ENCODE measurements at regions not wholly inside any gene's neighbourhood (a gene's known extent, or its start where the extent isn't known, plus 50 kb on each side); places are given as distances from the start of the nearest gene placed in this dataset.

DNA sequence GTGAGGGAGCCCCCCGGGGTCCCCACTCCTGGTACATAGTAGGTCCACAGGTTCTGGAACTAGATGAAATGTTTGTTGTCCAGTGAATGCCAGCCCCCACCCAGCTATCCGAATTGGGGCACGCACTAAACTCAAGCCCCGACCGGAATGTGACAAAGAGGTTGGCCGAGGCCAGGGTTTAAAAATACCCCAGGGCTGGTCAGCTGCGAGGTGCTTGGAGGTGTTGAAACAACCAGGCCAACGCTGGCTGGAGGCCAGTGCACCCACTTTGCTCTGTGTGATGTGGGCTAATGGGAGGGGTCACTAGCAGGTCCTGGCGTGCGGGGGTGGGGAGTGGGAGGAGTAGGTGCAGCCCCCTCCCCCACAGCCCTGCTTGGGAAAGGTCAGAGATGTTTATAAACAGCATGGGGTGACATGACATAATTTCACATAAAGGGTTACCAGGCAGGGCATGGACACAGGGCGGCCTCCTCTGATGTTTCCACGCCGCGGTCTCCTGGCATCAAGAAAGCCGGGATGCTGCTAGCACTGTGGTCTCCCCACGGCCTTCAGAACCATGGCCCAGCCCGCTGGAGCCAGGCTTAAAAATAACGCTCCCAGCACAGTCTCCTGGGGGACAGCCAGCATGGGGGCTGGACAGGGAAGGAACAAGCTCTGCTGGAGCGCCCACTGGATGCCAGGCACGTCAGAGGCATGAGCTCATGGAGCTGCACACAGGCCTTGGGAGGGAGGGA is 111.2 kb upstream of the PTPN1 start:
- no peaks in the 10 kb centered on the region for H3K4me1 ChIP-seq (ENCODE audit: control insufficient read depth, insufficient read depth, low read length, poor library complexity, severe bottlenecking)
- Mint-ChIP-seq H3K36me3 (no peaks in the 10 kb centered on the region), H3K9me3 (no peaks in the 10 kb centered on the region), H3K4me1 (no peaks in the 10 kb centered on the region), H3K27ac (no peak overlapping the region), H3K4me3 (no peak overlapping the region), H3K27me3 (peaks cover 13% of the 10 kb centered on the region)
- no peaks in the 10 kb centered on the region for H3K9me3 ChIP-seq (ENCODE audit: control insufficient read depth in 2 of 2, low read length in 2 of 2)
- no peak overlapping the region for H3K27ac ChIP-seq (ENCODE audit: insufficient read depth, low read length, poor library complexity, severe bottlenecking)
- H3K36me3 ChIP-seq (ENCODE audit: control insufficient read depth, insufficient read depth, low read length), result no peaks in the 10 kb centered on the region
- H3K27me3 ChIP-seq (ENCODE audit: control insufficient read depth, insufficient read depth, low read length), result no peaks in the 10 kb centered on the region
- DNase-seq (no peak), ATAC-seq (ENCODE audit: low read depth in 2 of 2) (no peak)
- H3K4me3 ChIP-seq (ENCODE audit: low read depth, low read length), result no peak overlapping the region

DNA sequence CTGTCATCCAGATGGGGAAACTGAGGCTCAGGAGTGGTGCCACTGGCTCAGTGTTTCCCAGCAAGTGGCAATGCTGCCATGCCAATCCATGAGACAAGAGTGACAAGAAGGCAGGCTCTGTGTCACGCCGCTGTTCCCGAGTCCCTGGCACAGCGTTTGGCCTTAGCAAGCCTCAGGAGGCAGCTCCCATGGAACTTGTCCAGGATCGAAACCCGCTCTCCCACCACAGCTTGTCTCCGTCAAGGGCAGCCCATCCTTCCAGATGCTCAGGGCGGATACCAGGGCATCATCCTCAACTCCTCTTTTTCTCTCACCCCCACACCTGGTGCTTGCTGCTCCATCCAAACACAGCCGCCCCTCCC is 110.6 kb upstream of the PTPN1 start:
- no peak overlapping the region for H3K27ac ChIP-seq (ENCODE audit: insufficient read depth, low read length, poor library complexity, severe bottlenecking)
- no peaks in the 10 kb centered on the region for H3K4me1 ChIP-seq (ENCODE audit: control insufficient read depth, insufficient read depth, low read length, poor library complexity, severe bottlenecking)
- no peaks in the 10 kb centered on the region for H3K36me3 ChIP-seq (ENCODE audit: control insufficient read depth, insufficient read depth, low read length)
- no peak for ATAC-seq (ENCODE audit: low read depth in 2 of 2)
- Mint-ChIP-seq H3K27ac (no peak overlapping the region), H3K36me3 (no peaks in the 10 kb centered on the region), H3K9me3 (no peaks in the 10 kb centered on the region), H3K4me3 (no peak overlapping the region), H3K27me3 (peaks cover 13% of the 10 kb centered on the region), H3K4me1 (no peaks in the 10 kb centered on the region)
- DNase-seq, result no peak
- no peak overlapping the region for H3K4me3 ChIP-seq (ENCODE audit: low read depth, low read length)
- no peaks in the 10 kb centered on the region for H3K9me3 ChIP-seq (ENCODE audit: control insufficient read depth in 2 of 2, low read length in 2 of 2)
- no peaks in the 10 kb centered on the region for H3K27me3 ChIP-seq (ENCODE audit: control insufficient read depth, insufficient read depth, low read length)

GRCh38 chr20:50399917-50400704 is 110.1 kb upstream of the PTPN1 start:
- Mint-ChIP-seq H3K27ac (no peak overlapping the region), H3K4me1 (no peaks in the 10 kb centered on the region), H3K27me3 (peaks cover 13% of the 10 kb centered on the region), H3K9me3 (no peaks in the 10 kb centered on the region), H3K4me3 (no peak overlapping the region), H3K36me3 (no peaks in the 10 kb centered on the region)
- Histone ChIP-seq H3K4me1 (ENCODE audit: control insufficient read depth, insufficient read depth, low read length, poor library complexity, severe bottlenecking) (no peaks in the 10 kb centered on the region), H3K27me3 (ENCODE audit: control insufficient read depth, insufficient read depth, low read length) (no peaks in the 10 kb centered on the region), H3K36me3 (ENCODE audit: control insufficient read depth, insufficient read depth, low read length) (no peaks in the 10 kb centered on the region), H3K4me3 (ENCODE audit: low read depth, low read length) (no peak overlapping the region), H3K27ac (ENCODE audit: insufficient read depth, low read length, poor library complexity, severe bottlenecking) (no peak overlapping the region), H3K9me3 (ENCODE audit: control insufficient read depth in 2 of 2, low read length in 2 of 2) (no peaks in the 10 kb centered on the region)
- ATAC-seq (ENCODE audit: low read depth in 2 of 2), result no peak
- no peak for DNase-seq

- Histone ChIP-seq H3K9me3 (ENCODE audit: control insufficient read depth in 2 of 2, low read length in 2 of 2) (no peaks in the 10 kb centered on the region), H3K36me3 (ENCODE audit: control insufficient read depth, insufficient read depth, low read length) (no peaks in the 10 kb centered on the region), H3K4me3 (ENCODE audit: low read depth, low read length) (no peak overlapping the region), H3K4me1 (ENCODE audit: control insufficient read depth, insufficient read depth, low read length, poor library complexity, severe bottlenecking) (no peaks in the 10 kb centered on the region), H3K27me3 (ENCODE audit: control insufficient read depth, insufficient read depth, low read length) (no peaks in the 10 kb centered on the region), H3K27ac (ENCODE audit: insufficient read depth, low read length, poor library complexity, severe bottlenecking) (no peak overlapping the region)
- H3K9me3 Mint-ChIP-seq, result no peaks in the 10 kb centered on the region
- H3K27me3 Mint-ChIP-seq, result peaks cover 13% of the 10 kb centered on the region
- no peak for ATAC-seq (ENCODE audit: low read depth in 2 of 2)
- no peaks in the 10 kb centered on the region for H3K4me1 Mint-ChIP-seq
- H3K27ac Mint-ChIP-seq, result no peak overlapping the region
- DNase-seq, result no peak
- H3K36me3 Mint-ChIP-seq, result no peaks in the 10 kb centered on the region
- H3K4me3 Mint-ChIP-seq, result no peak overlapping the region
These were observed 109.2 kb upstream of the PTPN1 start for GRCh38 chr20:50400705-50401586.

GRCh38 chr20:50401587-50402418 is 108.4 kb upstream of the PTPN1 start:
- no peaks in the 10 kb centered on the region for H3K36me3 ChIP-seq (ENCODE audit: control insufficient read depth, insufficient read depth, low read length)
- H3K36me3 Mint-ChIP-seq, result no peaks in the 10 kb centered on the region

GRCh38 chr20:50403565-50404418 is 106.4 kb upstream of the PTPN1 start:
- Mint-ChIP-seq H3K36me3 (no peaks in the 10 kb centered on the region), H3K27ac (no peak overlapping the region), H3K4me1 (no peaks in the 10 kb centered on the region), H3K4me3 (no peak overlapping the region), H3K9me3 (peaks cover 0 to 1% (median 0%) of the 10 kb centered on the region in 7 donors), H3K27me3 (peaks cover 9% of the 10 kb centered on the region)
- no peak overlapping the region for H3K4me3 ChIP-seq (ENCODE audit: low read depth, low read length)
- DNase-seq (no peak), ATAC-seq (ENCODE audit: low read depth in 2 of 2) (no peak)
- no peak overlapping the region for H3K27ac ChIP-seq (ENCODE audit: insufficient read depth, low read length, poor library complexity, severe bottlenecking)
- H3K27me3 ChIP-seq (ENCODE audit: control insufficient read depth, insufficient read depth, low read length), result no peaks in the 10 kb centered on the region
- no peaks in the 10 kb centered on the region for H3K4me1 ChIP-seq (ENCODE audit: control insufficient read depth, insufficient read depth, low read length, poor library complexity, severe bottlenecking)
- no peaks in the 10 kb centered on the region for H3K9me3 ChIP-seq (ENCODE audit: control insufficient read depth in 2 of 2, low read length in 2 of 2)
- H3K36me3 ChIP-seq (ENCODE audit: control insufficient read depth, insufficient read depth, low read length), result no peaks in the 10 kb centered on the region

More at GRCh38 chr20:50401587-50402418, 108.4 kb upstream of the PTPN1 start:
- H3K27ac ChIP-seq (ENCODE audit: insufficient read depth, low read length, poor library complexity, severe bottlenecking), result no peak overlapping the region
- no peaks in the 10 kb centered on the region for H3K4me1 ChIP-seq (ENCODE audit: control insufficient read depth, insufficient read depth, low read length, poor library complexity, severe bottlenecking)
- Mint-ChIP-seq H3K27ac (no peak overlapping the region), H3K9me3 (peaks cover 0 to 1% (median 0%) of the 10 kb centered on the region in 7 donors), H3K4me1 (no peaks in the 10 kb centered on the region), H3K27me3 (peaks cover 13% of the 10 kb centered on the region), H3K4me3 (no peak overlapping the region)
- no peaks in the 10 kb centered on the region for H3K9me3 ChIP-seq (ENCODE audit: control insufficient read depth in 2 of 2, low read length in 2 of 2)
- DNase-seq (no peak), ATAC-seq (ENCODE audit: low read depth in 2 of 2) (no peak)
- no peak overlapping the region for H3K4me3 ChIP-seq (ENCODE audit: low read depth, low read length)
- H3K27me3 ChIP-seq (ENCODE audit: control insufficient read depth, insufficient read depth, low read length), result no peaks in the 10 kb centered on the region

Data from CD4-positive, CD25-positive, alpha-beta regulatory T cell (primary cell).